A673 (cell line): ENCODE measurements at regions not wholly inside any gene's neighbourhood (a gene's known extent, or its start where the extent isn't known, plus 50 kb on each side); places are given as distances from the start of the nearest gene placed in this dataset.

Experiments used
- BruUV-seq: library from RNA; stranded (reverse); fragments of 400-500 nt; replicated peaks from 2 replicates; lab custom pipeline; 2021; lab: Mats Ljungman, UMichigan
- CTCF ChIA-PET: fragments of 300-600 bp; sonication (Branson Sonifier 250); formaldehyde crosslinking; loops from one replicate; lab custom pipeline; 2022; ENCODE audit warnings: antibody characterized with exemption; lab: Charles Lee
- POLR2A ChIA-PET: fragments of 300-600 bp; sonication (Branson Sonifier 250); formaldehyde crosslinking; loops from one replicate; lab custom pipeline; 2022; ENCODE audit warnings: antibody characterized with exemption; ENCODE audit not compliant: low non-redundant PET; lab: Charles Lee
- DNase-seq: peaks from one replicate; pipeline ENCODE4 v3.0.0-alpha.2; 2015; ENCODE audit warnings: low spot score
- H3K27ac ChIP-seq: fragments of 200-600 bp; sonication (generic); 2 replicates; pipeline ENCODE4 v1.5.1; 2016; ENCODE audit warnings: mixed run types, low read depth, mild to moderate bottlenecking, mixed read lengths, antibody characterized with exemption, low read length; ENCODE audit not compliant: poor library complexity, severe bottlenecking
- H3K27me3 ChIP-seq: fragments of 200-600 bp; sonication (generic); replicated peaks from 2 replicates; pipeline ENCODE4 v1.6.1; 2017; ENCODE audit warnings: mixed run types, low read depth, mild to moderate bottlenecking, mixed read lengths, antibody characterized with exemption, low read length; ENCODE audit not compliant: insufficient read depth, poor library complexity
- H3K36me3 ChIP-seq: fragments of 200-600 bp; sonication (generic); 2 replicates; pipeline ENCODE4 v1.6.1; 2016; ENCODE audit warnings: mixed run types, mild to moderate bottlenecking, mixed read lengths, antibody characterized with exemption, low read length; ENCODE audit not compliant: insufficient read depth, poor library complexity, severe bottlenecking
- H3K4me1 ChIP-seq: fragments of 200-600 bp; sonication (generic); 2 replicates; pipeline ENCODE4 v1.6.1; 2017; ENCODE audit warnings: mixed run types, mild to moderate bottlenecking, mixed read lengths, antibody characterized with exemption, low read length; ENCODE audit not compliant: insufficient read depth, poor library complexity, severe bottlenecking
- H3K4me3 ChIP-seq: fragments of 200-600 bp; sonication (generic); 2 replicates; pipeline ENCODE4 v1.5.1; 2016; ENCODE audit warnings: low read depth, mixed run types, mild to moderate bottlenecking, mixed read lengths, low read length; ENCODE audit not compliant: poor library complexity, severe bottlenecking
- H3K9me3 ChIP-seq: fragments of 200-600 bp; sonication (generic); 2 replicates; pipeline ENCODE4 v1.6.1; 2016; ENCODE audit warnings: mixed run types, low read depth, mild to moderate bottlenecking, mixed read lengths, antibody characterized with exemption, low read length; ENCODE audit not compliant: poor library complexity, severe bottlenecking
- EZH2 ChIP-seq: fragments of 200-600 bp; sonication (generic); IDR thresholded peaks from 2 replicates; pipeline ENCODE4 v1.6.1; 2017; ENCODE audit warnings: borderline replicate concordance, low read depth, mild to moderate bottlenecking, mixed read lengths, antibody characterized with exemption, low read length; ENCODE audit not compliant: poor library complexity, severe bottlenecking
- intact Hi-C: fragments of 100-400 bp; cut with micrococcal nuclease; formaldehyde crosslinking; loops from one replicate; pipeline ENCODE4 v1.10.0; 2022; ENCODE audit not compliant: unreplicated experiment
- TF ChIP-seq, protein P1 (sequence below): fragments of 300-800, 200-600 bp; sonication (generic); conservative IDR thresholded peaks from 2 replicates; pipeline ENCODE4 v1.5.1; 2017; ENCODE audit warnings: low read depth, mild to moderate bottlenecking, antibody characterized with exemption, low read length, moderate library complexity, mixed read lengths

DNA sequence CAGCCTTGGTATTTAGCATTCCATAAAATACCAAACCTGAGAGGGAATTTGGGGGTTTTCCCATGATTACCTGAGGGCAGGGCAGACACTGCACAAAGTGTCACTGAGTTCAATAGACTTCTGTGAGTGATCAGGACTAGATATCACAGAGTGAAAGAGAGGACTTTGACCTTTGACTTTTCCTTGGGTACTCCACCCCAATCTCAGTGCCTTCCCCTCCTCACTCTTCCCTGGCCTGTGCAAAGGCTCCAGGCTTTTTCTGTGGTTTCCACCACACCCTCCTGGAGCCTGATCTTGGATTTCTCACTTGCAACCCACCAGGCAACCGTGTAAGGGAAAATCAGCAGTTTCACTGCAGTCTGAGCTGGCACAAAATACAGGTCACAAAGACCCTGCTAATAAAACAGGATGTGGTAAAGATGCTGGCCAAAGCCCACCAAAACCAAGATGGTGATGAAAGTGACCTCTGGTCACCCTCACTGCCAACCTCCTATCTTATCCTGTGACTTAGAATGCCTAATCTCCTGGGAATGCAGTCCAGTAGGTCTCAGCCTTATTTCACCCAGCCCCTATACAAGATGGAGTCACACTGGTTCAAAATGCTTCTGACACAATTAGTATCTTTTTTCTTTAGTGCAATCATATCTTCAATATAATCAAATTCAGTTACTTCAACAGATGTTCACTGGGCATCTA is 64.0 kb downstream of the BOD1L2 start:
- H3K4me1 ChIP-seq = peaks cover 6% of the 10 kb centered on the region
- H3K27ac ChIP-seq = no peak overlapping the region
- POLR2A ChIA-PET = no interaction called here
- DNase-seq = no peak
- TF ChIP-seq, protein P1, sequence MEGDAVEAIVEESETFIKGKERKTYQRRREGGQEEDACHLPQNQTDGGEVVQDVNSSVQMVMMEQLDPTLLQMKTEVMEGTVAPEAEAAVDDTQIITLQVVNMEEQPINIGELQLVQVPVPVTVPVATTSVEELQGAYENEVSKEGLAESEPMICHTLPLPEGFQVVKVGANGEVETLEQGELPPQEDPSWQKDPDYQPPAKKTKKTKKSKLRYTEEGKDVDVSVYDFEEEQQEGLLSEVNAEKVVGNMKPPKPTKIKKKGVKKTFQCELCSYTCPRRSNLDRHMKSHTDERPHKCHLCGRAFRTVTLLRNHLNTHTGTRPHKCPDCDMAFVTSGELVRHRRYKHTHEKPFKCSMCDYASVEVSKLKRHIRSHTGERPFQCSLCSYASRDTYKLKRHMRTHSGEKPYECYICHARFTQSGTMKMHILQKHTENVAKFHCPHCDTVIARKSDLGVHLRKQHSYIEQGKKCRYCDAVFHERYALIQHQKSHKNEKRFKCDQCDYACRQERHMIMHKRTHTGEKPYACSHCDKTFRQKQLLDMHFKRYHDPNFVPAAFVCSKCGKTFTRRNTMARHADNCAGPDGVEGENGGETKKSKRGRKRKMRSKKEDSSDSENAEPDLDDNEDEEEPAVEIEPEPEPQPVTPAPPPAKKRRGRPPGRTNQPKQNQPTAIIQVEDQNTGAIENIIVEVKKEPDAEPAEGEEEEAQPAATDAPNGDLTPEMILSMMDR = no peak
- no peak for TF ChIP-seq EZH2
- BruUV-seq = no TSS peak
- intact Hi-C loops = no loop called here
- H3K36me3 ChIP-seq = no peaks in the 10 kb centered on the region
- CTCF ChIA-PET = no interaction called here
- no peaks in the 10 kb centered on the region for H3K9me3 ChIP-seq
- H3K4me3 ChIP-seq = no peak overlapping the region
- no peaks in the 10 kb centered on the region for H3K27me3 ChIP-seq

DNA sequence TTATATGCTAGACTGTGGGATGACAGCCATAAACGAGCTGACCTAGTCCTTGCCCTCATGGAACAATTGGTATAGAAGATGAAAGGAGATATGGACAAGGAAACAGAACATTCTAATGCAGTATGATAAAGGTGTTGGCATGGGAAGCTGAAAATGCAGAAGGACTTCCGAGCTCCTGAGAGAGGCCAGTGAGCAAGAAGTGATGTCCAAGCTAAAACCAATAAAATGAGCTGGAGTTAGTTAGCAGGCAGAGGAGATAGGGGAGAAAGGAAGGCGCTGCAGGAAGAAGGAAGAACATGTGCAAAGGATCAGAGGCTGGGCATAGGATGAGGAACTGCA is 64.5 kb downstream of the BOD1L2 start:
- POLR2A ChIA-PET = interaction anchor here (0.6 kb wide), 1 partner anchor 24 kb away, joined by 5 read pairs; no protein-coding TSS in a partner anchor
- H3K27me3 ChIP-seq = no peaks in the 10 kb centered on the region
- H3K9me3 ChIP-seq = no peaks in the 10 kb centered on the region
- no peak overlapping the region for H3K27ac ChIP-seq
- BruUV-seq = no TSS peak
- CTCF ChIA-PET = no interaction called here
- H3K4me3 ChIP-seq = no peak overlapping the region
- peaks cover 6% of the 10 kb centered on the region for H3K4me1 ChIP-seq
- intact Hi-C loops = no loop called here
- TF ChIP-seq, protein P1 = no peak
- no peak for TF ChIP-seq EZH2
- no peaks in the 10 kb centered on the region for H3K36me3 ChIP-seq
- no peak for DNase-seq

DNA sequence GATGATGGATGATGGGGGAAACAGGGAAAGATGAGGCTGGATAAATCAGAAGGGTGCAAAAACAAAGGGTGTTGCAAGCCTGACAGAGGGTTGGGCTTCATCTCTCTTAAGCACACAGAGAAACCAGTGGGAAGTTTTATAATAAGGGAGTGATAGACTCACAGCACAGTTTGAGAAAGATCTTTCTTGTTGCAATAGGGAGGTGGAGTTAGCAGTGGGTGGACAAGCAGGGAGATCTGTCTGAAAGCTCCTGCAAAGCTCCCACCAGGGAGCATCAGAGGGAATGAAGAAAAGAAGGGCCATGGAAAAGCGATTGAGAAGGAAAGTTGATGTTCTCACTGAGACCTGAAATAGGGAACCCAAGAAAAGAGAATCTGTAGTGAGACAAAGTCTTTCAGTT is 64.9 kb downstream of the BOD1L2 start:
- TF ChIP-seq EZH2 = no peak
- TF ChIP-seq, protein P1 = no peak
- no peaks in the 10 kb centered on the region for H3K27me3 ChIP-seq
- POLR2A ChIA-PET = interaction anchor here (0.6 kb wide), 1 partner anchor 24 kb away, joined by 5 read pairs; no protein-coding TSS in a partner anchor
- intact Hi-C loops = no loop called here
- BruUV-seq = no TSS peak
- DNase-seq = no peak
- H3K36me3 ChIP-seq = no peaks in the 10 kb centered on the region
- no peaks in the 10 kb centered on the region for H3K9me3 ChIP-seq
- no peak overlapping the region for H3K27ac ChIP-seq
- no peak overlapping the region for H3K4me3 ChIP-seq
- H3K4me1 ChIP-seq = peaks cover 6% of the 10 kb centered on the region
- CTCF ChIA-PET = no interaction called here
